Spleen (tissue), 7 donors: ENCODE measurements at regions not wholly inside any gene's neighbourhood (a gene's known extent, or its start where the extent isn't known, plus 50 kb on each side); places are given as distances from the start of the nearest gene placed in this dataset.

Experiments used
- CTCF ChIP-seq, 11 experiments: fragments of 200-600 bp in 7 of 11; fragments of 450-650 bp in 4 of 11; sonication (generic) in 4 of 11; IDR thresholded peaks in 8 of 11; conservative IDR thresholded peaks in 3 of 11; 1 replicate in 7 of 11; 2 replicates in 4 of 11; pipeline versions ENCODE4 v1.4.0 to v1.8.0; 2016 to 2021; ENCODE audit warnings: antibody characterized with exemption in 11 of 11, inconsistent platforms in 4 of 11, mild to moderate bottlenecking in 1 of 11
- POLR2A ChIP-seq, 3 donors: fragments of 450-650 bp; IDR thresholded peaks; one replicate each; pipeline ENCODE4 v1.5.1; 2017; ENCODE audit warnings: antibody characterized with exemption in 3 of 3, mild to moderate bottlenecking in 1 of 3
- POLR2AphosphoS5 ChIP-seq, 3 donors: sonication (generic); formaldehyde crosslinking; IDR thresholded peaks; one replicate each; pipeline ENCODE4 v1.5.1; 2017; ENCODE audit warnings: antibody characterized with exemption in 3 of 3
- donor health status: DM: no; HTN: no; CAD: no; lungs with moderate emphysema.
- donor health status: DM: no; HTN: no; CAD: no.
- donor health status: DM: no; HTN: no; CAD: no.

GRCh38 chr16:9689597-9689996 lies 492.6 kb downstream of the GRIN2A start:
- no peak for TF ChIP-seq CTCF (IDR thresholded peaks at IDR 0.05 in 8 of 11, conservative IDR thresholded peaks at IDR 0.05 in 3 of 11)
- no peak for TF ChIP-seq POLR2AphosphoS5 (IDR thresholded peaks at IDR 0.05)
- TF ChIP-seq POLR2A (IDR thresholded peaks at IDR 0.05) = no peak
